Body of pancreas (tissue), 4 donors: ENCODE measurements at regions not wholly inside any gene's neighbourhood (a gene's known extent, or its start where the extent isn't known, plus 50 kb on each side); places are given as distances from the start of the nearest gene placed in this dataset.

Experiments
- ATAC-seq: fragments of 150-250 bp; one replicate; pipeline ENCODE4 v1.9.1; 2016
- DNase-seq, 4 donors: peaks; one replicate each; pipeline ENCODE4 v3.0.0-alpha.2; 2019
- H3K27ac ChIP-seq, 4 donors: fragments of 200-600 bp; sonication (generic); 1 replicate in 3 of 4; 2 replicates in 1 of 4; pipeline versions ENCODE4 v1.5.1 to v1.6.1; 2016 to 2019; ENCODE audit warnings: mild to moderate bottlenecking in 1 of 4, mixed read lengths in 1 of 4, moderate library complexity in 1 of 4
- H3K27me3 ChIP-seq, 2 donors: fragments of 200-600 bp; sonication (generic); one replicate each; pipeline ENCODE4 v1.6.0; 2016; ENCODE audit warnings: mild to moderate bottlenecking in 1 of 2
- H3K36me3 ChIP-seq, 2 donors: fragments of 200-600 bp; sonication (generic); replicated peaks in 1 of 2; 2 replicates each; pipeline ENCODE4 v1.5.1; 2016; ENCODE audit warnings: low read depth in 2 of 2; ENCODE audit not compliant: insufficient read depth in 1 of 2
- H3K4me1 ChIP-seq: fragments of 200-600 bp; sonication (generic); one replicate; pipeline ENCODE4 v1.6.0; 2016
- H3K4me3 ChIP-seq, 2 donors: fragments of 200-600 bp; sonication (generic); 1 replicate in 1 of 2; 2 replicates in 1 of 2; pipeline ENCODE4 v1.5.1; 2016 to 2019
- H3K9me3 ChIP-seq, 3 donors: fragments of 200-600 bp; sonication (generic); 1 replicate in 2 of 3; 2 replicates in 1 of 3; pipeline ENCODE4 v1.5.1; 2016
- POLR2A ChIP-seq, 3 donors: fragments of 450-650 bp; IDR thresholded peaks; one replicate each; pipeline ENCODE4 v1.6.1; 2016; ENCODE audit warnings: antibody characterized with exemption in 3 of 3, mild to moderate bottlenecking in 2 of 3
- WGBS, 2 donors: methylation state at CpG; one replicate each; pipeline ENCODE4 v1.1.5; 2017; 5-methylcytosine and 5-hydroxymethylcytosine counted together
- intact Hi-C: fragments of 100-400 bp; cut with DNase I; formaldehyde crosslinking; loops from one replicate; pipeline ENCODE4 v1.15.1; 2023
- TF ChIP-seq, protein P1 (sequence below), 7 experiments: fragments of 450-650 bp in 4 of 7; fragments of 200-600 bp in 3 of 7; sonication (generic) in 3 of 7; IDR thresholded peaks; one replicate each; pipeline ENCODE4 v1.5.1; 2016 to 2019; ENCODE audit warnings: antibody characterized with exemption in 7 of 7

- Histone ChIP-seq H3K9me3 (no peaks in the 10 kb centered on the region), H3K36me3 (no peaks in the 10 kb centered on the region), H3K27ac (no peak overlapping the region), H3K27me3 (no peaks in the 10 kb centered on the region), H3K4me3 (no peak overlapping the region), H3K4me1 (no peaks in the 10 kb centered on the region)
- ATAC-seq (no peak), DNase-seq (no peak)
- no peak for TF ChIP-seq POLR2A (IDR thresholded peaks at IDR 0.05)
- TF ChIP-seq, protein P1, sequence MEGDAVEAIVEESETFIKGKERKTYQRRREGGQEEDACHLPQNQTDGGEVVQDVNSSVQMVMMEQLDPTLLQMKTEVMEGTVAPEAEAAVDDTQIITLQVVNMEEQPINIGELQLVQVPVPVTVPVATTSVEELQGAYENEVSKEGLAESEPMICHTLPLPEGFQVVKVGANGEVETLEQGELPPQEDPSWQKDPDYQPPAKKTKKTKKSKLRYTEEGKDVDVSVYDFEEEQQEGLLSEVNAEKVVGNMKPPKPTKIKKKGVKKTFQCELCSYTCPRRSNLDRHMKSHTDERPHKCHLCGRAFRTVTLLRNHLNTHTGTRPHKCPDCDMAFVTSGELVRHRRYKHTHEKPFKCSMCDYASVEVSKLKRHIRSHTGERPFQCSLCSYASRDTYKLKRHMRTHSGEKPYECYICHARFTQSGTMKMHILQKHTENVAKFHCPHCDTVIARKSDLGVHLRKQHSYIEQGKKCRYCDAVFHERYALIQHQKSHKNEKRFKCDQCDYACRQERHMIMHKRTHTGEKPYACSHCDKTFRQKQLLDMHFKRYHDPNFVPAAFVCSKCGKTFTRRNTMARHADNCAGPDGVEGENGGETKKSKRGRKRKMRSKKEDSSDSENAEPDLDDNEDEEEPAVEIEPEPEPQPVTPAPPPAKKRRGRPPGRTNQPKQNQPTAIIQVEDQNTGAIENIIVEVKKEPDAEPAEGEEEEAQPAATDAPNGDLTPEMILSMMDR (IDR thresholded peaks at IDR 0.05): no peak
- intact Hi-C loops: no loop called here
- 56 to 69% methylated on average over 11 of the region's 11 CpGs for WGBS, 2 donors
These were observed 599.6 kb downstream of the TMEM114 start for GRCh38 chr16:7990626-7991260.

DNA sequence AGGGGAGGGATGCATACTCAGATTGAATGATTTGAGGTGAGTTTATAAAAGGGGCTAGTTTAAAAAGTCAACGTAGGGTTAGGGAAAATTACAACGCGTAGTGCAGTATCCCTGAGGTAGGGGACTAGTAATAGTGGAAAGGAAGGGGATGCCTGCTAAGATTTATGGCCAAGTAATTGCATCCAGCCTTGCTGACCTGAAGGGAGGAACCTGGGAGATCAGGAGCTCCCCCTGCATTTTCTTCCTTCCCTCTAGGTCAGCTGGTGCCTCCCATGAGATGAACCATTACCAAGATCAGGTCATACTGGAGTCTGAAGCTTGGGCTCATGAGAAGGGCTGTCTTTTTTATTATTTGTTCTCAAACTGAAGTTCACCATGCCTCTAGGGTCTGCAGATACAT, 606.6 kb downstream of the TMEM114 start:
- intact Hi-C loops: no loop called here
- no peak overlapping the region for H3K27ac ChIP-seq
- 19 to 43% methylated on average over 3 of the region's 3 CpGs for WGBS, 2 donors
- H3K4me3 ChIP-seq: no peak overlapping the region
- no peaks in the 10 kb centered on the region for H3K27me3 ChIP-seq
- DNase-seq (no peak), ATAC-seq (no peak)
- no peak for TF ChIP-seq POLR2A (IDR thresholded peaks at IDR 0.05)
- TF ChIP-seq, protein P1 (IDR thresholded peaks at IDR 0.05): no peak
- H3K4me1 ChIP-seq: no peaks in the 10 kb centered on the region
- H3K36me3 ChIP-seq: no peaks in the 10 kb centered on the region
- H3K9me3 ChIP-seq: no peaks in the 10 kb centered on the region

DNA sequence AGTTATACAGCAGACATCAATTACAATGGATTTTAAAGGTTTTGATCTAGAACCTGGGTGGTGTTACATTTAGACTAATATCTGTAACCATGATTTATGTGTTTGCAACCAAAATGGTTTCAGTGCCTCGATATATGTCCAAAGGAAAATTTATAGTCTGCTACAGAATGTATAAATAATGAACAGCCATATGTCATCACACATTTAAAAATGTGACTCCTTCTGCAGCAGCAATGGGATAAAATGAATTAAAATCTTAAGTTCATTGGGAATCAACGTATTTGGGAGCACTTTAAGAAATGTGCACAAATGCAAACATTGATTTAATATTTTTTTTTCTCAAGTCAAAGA, 610.2 kb downstream of the TMEM114 start:
- H3K27ac ChIP-seq: no peak overlapping the region
- H3K36me3 ChIP-seq: no peaks in the 10 kb centered on the region
- H3K27me3 ChIP-seq: no peaks in the 10 kb centered on the region
- ATAC-seq (no peak), DNase-seq (no peak)
- intact Hi-C loops: no loop called here
- 36 to 37% methylated on average over 2 of the region's 2 CpGs for WGBS, 2 donors
- H3K9me3 ChIP-seq: no peaks in the 10 kb centered on the region
- no peak for TF ChIP-seq POLR2A (IDR thresholded peaks at IDR 0.05)
- TF ChIP-seq, protein P1 (IDR thresholded peaks at IDR 0.05): no peak
- no peak overlapping the region for H3K4me3 ChIP-seq
- no peaks in the 10 kb centered on the region for H3K4me1 ChIP-seq

DNA sequence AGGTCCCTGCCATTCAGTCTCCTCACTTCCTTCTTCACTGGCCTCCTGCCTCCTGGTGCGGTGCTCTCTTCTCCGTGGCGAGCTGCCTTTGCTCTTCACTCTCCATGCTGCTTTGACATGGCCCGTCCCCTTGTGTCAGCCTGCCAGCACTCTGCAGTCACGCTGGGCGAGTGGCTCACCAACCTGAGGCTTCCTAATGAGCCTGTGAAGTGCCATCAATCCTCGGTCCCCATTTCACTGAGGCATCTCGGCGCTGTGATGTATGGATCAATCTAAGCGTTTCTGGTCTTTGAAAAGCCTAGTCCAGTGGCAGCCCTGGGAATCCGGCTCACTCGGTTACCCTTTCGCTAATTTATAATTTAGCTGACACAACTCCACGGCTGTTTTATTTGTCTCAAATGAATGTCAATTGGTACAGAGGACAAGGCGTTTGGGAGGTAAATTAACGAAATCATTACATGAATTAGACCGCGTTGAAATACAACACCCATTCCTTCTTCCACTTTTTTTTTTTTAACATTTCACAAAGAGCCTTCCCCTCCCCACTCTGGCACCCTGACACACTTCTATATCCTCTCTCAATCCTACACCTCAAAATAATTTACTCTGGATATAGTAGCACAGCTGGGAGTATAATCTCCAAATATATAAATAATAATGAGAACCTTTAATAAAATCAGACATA, 610.7 kb downstream of the TMEM114 start:
- H3K4me3 ChIP-seq: no peak overlapping the region
- H3K27me3 ChIP-seq: no peaks in the 10 kb centered on the region
- H3K36me3 ChIP-seq: no peaks in the 10 kb centered on the region
- ATAC-seq (no peak), DNase-seq (no peak)
- no peaks in the 10 kb centered on the region for H3K9me3 ChIP-seq
- TF ChIP-seq, protein P1 (IDR thresholded peaks at IDR 0.05): no peak
- 54 to 55% methylated on average over 18 of the region's 18 CpGs for WGBS, 2 donors
- intact Hi-C loops: no loop called here
- H3K27ac ChIP-seq: no peak overlapping the region
- no peaks in the 10 kb centered on the region for H3K4me1 ChIP-seq

DNA sequence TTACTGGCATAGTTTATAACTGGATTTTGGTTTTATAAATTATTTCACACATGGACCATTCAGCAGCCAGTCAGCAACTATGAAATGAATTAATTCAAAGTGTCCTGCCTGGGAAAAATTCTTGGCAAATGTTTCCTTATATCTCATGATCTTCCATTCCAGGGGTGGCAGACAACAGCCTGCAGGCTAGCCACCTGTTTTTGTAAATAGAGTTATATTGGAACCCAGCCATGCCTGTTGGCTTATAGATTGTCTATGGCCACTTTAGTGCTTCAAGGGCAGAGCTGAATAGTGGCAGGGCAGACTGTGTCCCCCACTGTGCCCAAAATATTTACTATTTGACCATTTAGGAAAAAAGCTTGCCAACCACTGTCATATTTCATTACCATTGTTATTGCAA, 613.7 kb downstream of the TMEM114 start:
- TF ChIP-seq, protein P1 (IDR thresholded peaks at IDR 0.05): no peak
- TF ChIP-seq POLR2A (IDR thresholded peaks at IDR 0.05): no peak
- no peak overlapping the region for H3K4me3 ChIP-seq

More for the DNA sequence above, 613.7 kb downstream of the TMEM114 start:
- intact Hi-C loops: no loop called here
- no peak overlapping the region for H3K27ac ChIP-seq
- H3K9me3 ChIP-seq: no peaks in the 10 kb centered on the region
- ATAC-seq: no peak
- no peaks in the 10 kb centered on the region for H3K36me3 ChIP-seq
- H3K27me3 ChIP-seq: no peaks in the 10 kb centered on the region
- DNase-seq: no peak
- no peaks in the 10 kb centered on the region for H3K4me1 ChIP-seq
